PC-3 (cell line): ENCODE measurements at regions not wholly inside any gene's neighbourhood (a gene's known extent, or its start where the extent isn't known, plus 50 kb on each side); places are given as distances from the start of the nearest gene placed in this dataset.

ENCODE experiments used
- CTCF ChIP-seq: fragments of 300-600 bp; sonication (generic); conservative IDR thresholded peaks from 2 replicates; pipeline ENCODE4 v1.5.1; 2017; ENCODE audit warnings: antibody characterized with exemption, low read depth, mild to moderate bottlenecking, low read length
- EZH2 ChIP-seq: fragments of 300-600 bp; sonication (generic); IDR thresholded peaks from one replicate; pipeline ENCODE4 v1.6.1; 2017; ENCODE audit warnings: antibody characterized with exemption, mild to moderate bottlenecking, low read length; ENCODE audit not compliant: unreplicated experiment
- EZH2phosphoT487 ChIP-seq: fragments of 300-600 bp; sonication (generic); IDR thresholded peaks from 2 replicates; pipeline ENCODE4 v1.6.1; 2018; ENCODE audit warnings: mild to moderate bottlenecking, antibody characterized with exemption, low read length, borderline replicate concordance

- TF ChIP-seq CTCF (no peak), EZH2 (no peak), EZH2phosphoT487 (no peak)
These were observed 537.4 kb upstream of the RGS18 start for GRCh38 chr1:191620883-191621282.
